Ectodermal cell (in vitro differentiated cells): ENCODE measurements at regions not wholly inside any gene's neighbourhood (a gene's known extent, or its start where the extent isn't known, plus 50 kb on each side); places are given as distances from the start of the nearest gene placed in this dataset.

ENCODE experiments used
- H3K27ac ChIP-seq: 2 replicates; pipeline ENCODE4 v1.7.0; 2013; ENCODE audit warnings: mild to moderate bottlenecking, low read depth, low read length; ENCODE audit not compliant: insufficient read depth, poor library complexity, severe bottlenecking
- H3K27me3 ChIP-seq: 2 replicates; pipeline ENCODE4 v1.7.0; 2013; ENCODE audit warnings: mild to moderate bottlenecking, low read length; ENCODE audit not compliant: insufficient read depth, control insufficient read depth, poor library complexity, severe bottlenecking
- H3K36me3 ChIP-seq: one replicate; pipeline ENCODE4 v1.7.0; 2013; ENCODE audit warnings: low read length; ENCODE audit not compliant: control insufficient read depth, insufficient read depth
- H3K4me1 ChIP-seq: one replicate; pipeline ENCODE4 v1.7.0; 2013; ENCODE audit warnings: low read length; ENCODE audit not compliant: control insufficient read depth, insufficient read depth
- H3K4me3 ChIP-seq: 2 replicates; pipeline ENCODE4 v1.7.0; 2013; ENCODE audit warnings: low read depth, low read length, control low read depth; ENCODE audit not compliant: insufficient read depth
- H3K9me3 ChIP-seq: 2 replicates; pipeline ENCODE4 v1.7.0; 2013; ENCODE audit warnings: mild to moderate bottlenecking, low read length, moderate library complexity; ENCODE audit not compliant: control insufficient read depth
- WGBS, 2 experiments: methylation state at CpG; one replicate each; pipeline ENCODE4 v1.1.7; 2013; ENCODE audit warnings: missing lambda C conversion rate in 2 of 2; 5-methylcytosine and 5-hydroxymethylcytosine counted together

- no peak overlapping the region for H3K27ac ChIP-seq
- H3K27me3 ChIP-seq, result no peaks in the 10 kb centered on the region
- H3K36me3 ChIP-seq, result no peaks in the 10 kb centered on the region
- 88 to 100% methylated on average over 1 of the region's 1 CpG for WGBS, 2 experiments
- H3K4me1 ChIP-seq, result no peaks in the 10 kb centered on the region
- H3K4me3 ChIP-seq, result no peak overlapping the region
- H3K9me3 ChIP-seq, result no peaks in the 10 kb centered on the region
Observed at GRCh38 chr6:145483191-145483996, 251.9 kb downstream of the EPM2A start.

GRCh38 chr6:145485288-145485687, 250.0 kb downstream of the EPM2A start:
- Histone ChIP-seq H3K27ac (no peak overlapping the region), H3K4me1 (no peaks in the 10 kb centered on the region), H3K36me3 (no peaks in the 10 kb centered on the region), H3K27me3 (no peaks in the 10 kb centered on the region), H3K4me3 (no peak overlapping the region), H3K9me3 (no peaks in the 10 kb centered on the region)
- 54 to 57% methylated on average over 2 of the region's 2 CpGs for WGBS, 2 experiments

- Histone ChIP-seq H3K4me3 (no peak overlapping the region), H3K27me3 (no peaks in the 10 kb centered on the region), H3K27ac (no peak overlapping the region), H3K9me3 (no peaks in the 10 kb centered on the region), H3K36me3 (no peaks in the 10 kb centered on the region), H3K4me1 (no peaks in the 10 kb centered on the region)
- 86 to 97% methylated on average over 1 to 2 of the region's 3 CpGs for WGBS, 2 experiments
Observed at GRCh38 chr6:145486306-145486705, 249.0 kb downstream of the EPM2A start.

GRCh38 chr6:145489583-145489982, 245.7 kb downstream of the EPM2A start:
- Histone ChIP-seq H3K4me1 (no peaks in the 10 kb centered on the region), H3K27me3 (no peaks in the 10 kb centered on the region), H3K9me3 (no peaks in the 10 kb centered on the region), H3K4me3 (no peak overlapping the region), H3K36me3 (no peaks in the 10 kb centered on the region), H3K27ac (no peak overlapping the region)
- WGBS, 2 experiments, result 93 to 94% methylated on average over 6 of the region's 6 CpGs

GRCh38 chr6:145490068-145490467, 245.3 kb downstream of the EPM2A start:
- Histone ChIP-seq H3K27me3 (no peaks in the 10 kb centered on the region), H3K9me3 (no peaks in the 10 kb centered on the region), H3K4me3 (no peak overlapping the region), H3K36me3 (no peaks in the 10 kb centered on the region), H3K4me1 (no peaks in the 10 kb centered on the region), H3K27ac (no peak overlapping the region)
- 91% methylated on average over 3 of the region's 3 CpGs for WGBS, 2 experiments

GRCh38 chr6:145491126-145491525, 244.2 kb downstream of the EPM2A start:
- WGBS, 2 experiments, result 84 to 85% methylated on average over 8 of the region's 8 CpGs
- Histone ChIP-seq H3K27me3 (no peaks in the 10 kb centered on the region), H3K4me3 (no peak overlapping the region), H3K36me3 (no peaks in the 10 kb centered on the region), H3K27ac (no peak overlapping the region), H3K9me3 (no peaks in the 10 kb centered on the region), H3K4me1 (no peaks in the 10 kb centered on the region)

- no peaks in the 10 kb centered on the region for H3K36me3 ChIP-seq
- H3K9me3 ChIP-seq, result no peaks in the 10 kb centered on the region
- H3K27ac ChIP-seq, result no peak overlapping the region
- no peak overlapping the region for H3K4me3 ChIP-seq
- H3K27me3 ChIP-seq, result no peaks in the 10 kb centered on the region
- 0% methylated on average over 2 of the region's 2 CpGs for WGBS, 2 experiments
- H3K4me1 ChIP-seq, result no peaks in the 10 kb centered on the region
Observed at GRCh38 chr6:145497006-145497405, 238.3 kb downstream of the EPM2A start.

GRCh38 chr6:145498425-145498824, 236.9 kb downstream of the EPM2A start:
- Histone ChIP-seq H3K4me3 (no peak overlapping the region), H3K9me3 (no peaks in the 10 kb centered on the region), H3K4me1 (no peaks in the 10 kb centered on the region), H3K27me3 (no peaks in the 10 kb centered on the region), H3K27ac (no peak overlapping the region), H3K36me3 (no peaks in the 10 kb centered on the region)
- 89 to 92% methylated on average over 4 of the region's 4 CpGs for WGBS, 2 experiments

GRCh38 chr6:145502416-145502815, 232.9 kb downstream of the EPM2A start:
- Histone ChIP-seq H3K27me3 (no peaks in the 10 kb centered on the region), H3K4me1 (no peaks in the 10 kb centered on the region), H3K9me3 (no peaks in the 10 kb centered on the region), H3K4me3 (no peak overlapping the region), H3K36me3 (no peaks in the 10 kb centered on the region), H3K27ac (no peak overlapping the region)
- 85 to 100% methylated on average over 1 of the region's 1 CpG for WGBS, 2 experiments

- H3K4me1 ChIP-seq, result no peaks in the 10 kb centered on the region
- H3K9me3 ChIP-seq, result no peaks in the 10 kb centered on the region
- H3K4me3 ChIP-seq, result no peak overlapping the region
- no peaks in the 10 kb centered on the region for H3K27me3 ChIP-seq
- no peaks in the 10 kb centered on the region for H3K36me3 ChIP-seq
- no peak overlapping the region for H3K27ac ChIP-seq
- 20 to 50% methylated on average over 1 to 2 of the region's 2 CpGs for WGBS, 2 experiments
Observed at GRCh38 chr6:145506136-145506535, 229.2 kb downstream of the EPM2A start.
